Astrocyte of the spinal cord (primary cell): ENCODE measurements at regions not wholly inside any gene's neighbourhood (a gene's known extent, or its start where the extent isn't known, plus 50 kb on each side); places are given as distances from the start of the nearest gene placed in this dataset.
"Not testable (repeated sequence)": the region's sequence is repeated elsewhere in the genome, so short reads cannot be mapped to it uniquely, and the experiment has no call there.

Experiments used
- DNase-seq: peaks from one replicate; pipeline ENCODE4 v3.0.0; 2011; ENCODE audit warnings: low read depth, low spot score
- H3K4me3 ChIP-seq: 2 replicates; pipeline ENCODE4 v1.5.1; 2011; ENCODE audit warnings: low read depth, mild to moderate bottlenecking, low read length, moderate library complexity
- CTCF ChIP-seq: IDR thresholded peaks from 2 replicates; pipeline ENCODE4 v1.5.1; 2012; ENCODE audit warnings: low read depth, mild to moderate bottlenecking, low read length, inconsistent platforms
- in situ Hi-C: cut with HindIII; loops from 2 replicates; pipeline ENCODE4 v1.10.0; 2017; ENCODE audit warnings: low sequenced_read_pairs

GRCh38 chr7:119895320-119895719 lies 377.7 kb upstream of the KCND2 start:
- TF ChIP-seq CTCF: no peak
- H3K4me3 ChIP-seq: no peak overlapping the region
- in situ Hi-C loops: no loop called here
- no peak for DNase-seq

- in situ Hi-C loops: no loop called here
- no peak for TF ChIP-seq CTCF
- DNase-seq: no peak
- no peak overlapping the region for H3K4me3 ChIP-seq
Observed at GRCh38 chr7:119896386-119896785, 376.6 kb upstream of the KCND2 start.

GRCh38 chr7:119900996-119901672 lies 371.8 kb upstream of the KCND2 start:
- no peak for DNase-seq
- no peak for TF ChIP-seq CTCF
- in situ Hi-C loops: no loop called here
- H3K4me3 ChIP-seq: no peak overlapping the region

- no peak for DNase-seq
- H3K4me3 ChIP-seq: no peak overlapping the region
- in situ Hi-C loops: no loop called here
- TF ChIP-seq CTCF: no peak
Observed at GRCh38 chr7:119903085-119903484, 369.9 kb upstream of the KCND2 start.

- in situ Hi-C loops: no loop called here
Observed at GRCh38 chr7:119905495-119905894, 367.5 kb upstream of the KCND2 start.

GRCh38 chr7:119908948-119909347 lies 364.0 kb upstream of the KCND2 start:
- in situ Hi-C loops: no loop called here
- no peak for DNase-seq
- TF ChIP-seq CTCF: no peak
- H3K4me3 ChIP-seq: no peak overlapping the region

More at GRCh38 chr7:119905495-119905894, 367.5 kb upstream of the KCND2 start:
- TF ChIP-seq CTCF: no peak
- H3K4me3 ChIP-seq: no peak overlapping the region
- DNase-seq: no peak

GRCh38 chr7:119914119-119914518 lies 358.9 kb upstream of the KCND2 start:
- DNase-seq, H3K4me3 ChIP-seq, in situ Hi-C loops: not testable (repeated sequence)
